GM21390 (cell line): ENCODE measurements at regions not wholly inside any gene's neighbourhood (a gene's known extent, or its start where the extent isn't known, plus 50 kb on each side); places are given as distances from the start of the nearest gene placed in this dataset.
"Not testable (repeated sequence)": the region's sequence is repeated elsewhere in the genome, so short reads cannot be mapped to it uniquely, and the experiment has no call there.

Experiments
- ATAC-seq: cut with Tn5 transposase; IDR thresholded peaks from one replicate; pipeline ENCODE4 v1.9.1; 2021; ENCODE audit not compliant: unreplicated experiment

DNA sequence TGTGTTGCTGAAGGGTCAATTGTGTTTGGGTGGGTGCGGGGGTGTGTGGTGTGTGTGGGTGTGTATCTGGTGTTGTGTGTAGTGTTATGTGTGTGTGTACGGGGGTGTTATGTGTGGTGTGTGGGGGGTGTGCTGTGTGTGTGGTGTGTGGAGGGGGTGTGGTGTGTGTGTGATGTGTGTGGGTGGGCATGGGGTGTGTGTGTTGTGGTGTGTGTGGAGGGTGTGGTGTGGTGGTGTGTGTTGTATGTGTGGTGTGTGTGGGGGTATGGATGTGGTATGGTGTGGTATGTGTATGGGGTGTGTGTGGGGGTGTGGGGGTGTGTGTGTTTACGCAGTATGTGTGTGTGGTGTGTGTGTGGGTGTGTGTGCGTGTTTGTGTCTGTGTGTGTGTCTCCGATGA is 110.8 kb downstream of the ZNF22 start:
- no peak for ATAC-seq

DNA sequence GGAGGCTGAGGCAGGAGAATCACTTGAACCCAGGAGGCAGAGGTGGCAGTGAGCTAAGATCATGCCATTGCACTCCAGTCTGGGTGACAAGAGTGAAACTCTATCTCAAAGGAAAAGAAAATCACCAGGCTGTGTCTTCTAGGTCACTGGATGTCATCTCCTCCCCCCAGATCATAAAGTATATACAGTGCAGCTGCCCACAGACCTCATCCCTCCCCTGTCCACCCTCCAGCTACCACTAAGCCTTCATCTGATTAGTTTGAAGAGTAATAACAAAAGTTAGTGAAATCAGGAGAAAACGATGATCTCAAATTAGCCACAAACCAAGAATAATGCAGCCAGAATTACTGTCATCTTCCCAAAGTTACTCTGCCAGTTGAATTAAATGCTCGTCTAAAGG is 117.2 kb downstream of the ZNF22 start:
- ATAC-seq: not testable (repeated sequence)

- ATAC-seq: no peak
Observed at GRCh38 chr10:45118929-45119328, 118.2 kb downstream of the ZNF22 start.

GRCh38 chr10:45122180-45122860 is 121.6 kb downstream of the ZNF22 start:
- not testable (repeated sequence) for ATAC-seq

GRCh38 chr10:45135443-45136198 is 134.9 kb downstream of the ZNF22 start:
- ATAC-seq: no peak

- no peak for ATAC-seq
Observed at GRCh38 chr10:45136256-45136655, 135.5 kb downstream of the ZNF22 start.

- no peak for ATAC-seq
Observed at GRCh38 chr10:45144326-45145070, 143.8 kb downstream of the ZNF22 start.

DNA sequence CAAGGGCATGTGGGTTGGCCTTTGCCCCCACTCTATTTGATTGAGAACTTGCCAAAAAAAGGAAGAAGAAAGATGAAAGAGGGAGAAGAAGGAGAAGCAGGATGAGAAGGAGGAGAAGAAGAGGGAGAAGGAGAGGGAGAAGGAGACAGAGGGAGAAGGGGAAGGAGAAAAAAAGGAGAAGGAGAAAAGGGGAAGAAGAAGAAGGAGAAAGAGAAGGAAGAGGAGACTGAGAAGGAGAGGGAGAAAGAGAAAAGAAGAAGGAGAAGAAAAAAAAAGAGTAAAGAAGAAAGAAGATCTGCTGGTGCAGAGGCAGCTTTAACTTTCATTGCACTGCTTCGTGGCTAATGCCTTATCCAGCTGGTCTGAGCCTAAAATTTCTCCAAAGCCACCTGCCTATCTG is 144.4 kb downstream of the ZNF22 start:
- not testable (repeated sequence) for ATAC-seq

- no peak for ATAC-seq
Observed at GRCh38 chr10:45147000-45147399, 146.3 kb downstream of the ZNF22 start.

GRCh38 chr10:45150997-45151396 is 150.3 kb downstream of the ZNF22 start:
- ATAC-seq: no peak

DNA sequence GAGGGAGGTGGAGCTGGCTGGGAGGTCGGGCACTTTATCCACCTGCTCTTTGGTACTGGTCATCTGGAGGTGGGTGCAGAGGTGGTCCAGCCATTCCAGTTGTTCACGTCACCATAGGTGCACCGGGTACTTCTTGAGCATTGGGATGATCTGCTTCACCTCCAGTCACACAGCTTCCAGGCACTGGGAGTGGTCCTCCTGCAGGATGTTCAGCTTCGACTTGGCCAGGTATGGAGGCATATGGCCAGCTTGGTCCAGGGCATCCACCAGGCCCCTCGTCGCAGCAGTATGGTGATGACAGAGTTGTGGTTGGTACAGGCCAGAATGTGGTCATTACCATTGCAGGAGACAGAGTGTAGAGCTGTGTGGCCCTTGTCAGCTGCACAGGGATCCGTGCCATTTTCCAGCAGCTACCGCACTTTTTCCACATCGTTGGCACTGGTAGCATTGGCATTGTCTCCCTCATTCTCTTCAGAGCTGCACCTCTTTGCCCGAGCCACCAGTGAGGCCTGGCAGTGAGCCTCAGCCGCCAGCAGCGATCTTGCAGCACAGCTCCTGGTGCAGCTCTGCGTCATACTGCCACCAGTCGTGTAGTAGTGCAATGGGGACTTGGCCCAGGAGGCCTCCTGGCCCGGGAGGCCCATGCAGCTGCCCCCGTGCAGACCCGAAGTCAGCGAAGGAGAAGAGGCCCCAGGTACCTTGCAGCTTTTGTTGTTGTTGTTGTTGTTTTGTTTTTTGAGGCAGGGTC is 150.9 kb downstream of the ZNF22 start:
- no peak for ATAC-seq

DNA sequence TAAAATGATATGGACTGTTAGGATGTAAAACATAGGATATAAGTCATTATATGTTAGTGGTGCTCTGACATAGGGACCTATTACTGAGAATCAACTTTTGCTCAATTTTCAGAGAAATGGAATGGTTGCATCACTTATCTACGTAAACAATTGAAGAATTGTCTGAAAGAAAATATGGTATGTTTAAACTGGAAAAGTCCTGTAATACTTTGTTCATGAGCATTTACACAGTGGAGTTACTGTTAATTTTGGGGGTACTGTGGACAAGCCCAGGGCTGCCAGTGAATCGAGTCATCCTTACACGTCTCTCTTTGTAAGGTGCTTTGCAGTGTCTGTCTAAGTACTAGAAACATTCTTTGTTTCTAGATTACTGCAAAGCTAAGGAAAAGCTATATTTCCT is 152.0 kb downstream of the ZNF22 start:
- no peak for ATAC-seq

GRCh38 chr10:45154502-45154901 is 153.8 kb downstream of the ZNF22 start:
- no peak for ATAC-seq

GRCh38 chr10:45155784-45156183 is 155.1 kb downstream of the ZNF22 start:
- ATAC-seq: no peak

GRCh38 chr10:45160271-45160670 is 155.1 kb downstream of the OR13A1 start:
- no peak for ATAC-seq

- ATAC-seq: no peak
Observed at GRCh38 chr10:45163315-45163975, 152.0 kb downstream of the OR13A1 start.

DNA sequence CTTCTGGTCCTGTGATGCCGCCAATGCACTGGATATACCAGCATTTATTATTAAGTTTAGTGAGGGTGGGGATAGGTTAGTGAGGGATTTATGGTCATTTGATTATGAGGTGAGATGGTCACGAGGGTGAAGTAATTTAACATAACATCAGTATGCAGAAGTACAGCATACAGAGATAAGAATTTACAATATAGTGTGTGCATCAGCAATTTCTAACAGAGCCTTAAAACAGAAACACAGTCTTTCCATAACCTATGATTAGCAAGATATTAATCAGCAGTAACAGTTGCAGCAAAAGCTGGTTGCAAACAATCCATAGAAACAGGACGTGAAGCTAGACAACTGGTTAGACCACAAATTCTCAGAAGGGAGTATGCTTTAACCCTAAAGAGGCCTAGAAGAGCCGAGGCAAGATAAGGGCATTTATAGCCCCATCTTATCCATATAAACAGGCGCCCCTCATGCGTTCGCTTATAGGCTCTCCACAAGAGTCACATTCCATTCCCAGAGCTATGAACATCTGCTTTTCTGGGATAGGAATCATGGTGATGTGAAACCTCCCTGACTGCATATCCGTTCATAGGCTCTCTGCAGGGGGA is 139.8 kb downstream of the OR13A1 start:
- ATAC-seq: not testable (repeated sequence)

DNA sequence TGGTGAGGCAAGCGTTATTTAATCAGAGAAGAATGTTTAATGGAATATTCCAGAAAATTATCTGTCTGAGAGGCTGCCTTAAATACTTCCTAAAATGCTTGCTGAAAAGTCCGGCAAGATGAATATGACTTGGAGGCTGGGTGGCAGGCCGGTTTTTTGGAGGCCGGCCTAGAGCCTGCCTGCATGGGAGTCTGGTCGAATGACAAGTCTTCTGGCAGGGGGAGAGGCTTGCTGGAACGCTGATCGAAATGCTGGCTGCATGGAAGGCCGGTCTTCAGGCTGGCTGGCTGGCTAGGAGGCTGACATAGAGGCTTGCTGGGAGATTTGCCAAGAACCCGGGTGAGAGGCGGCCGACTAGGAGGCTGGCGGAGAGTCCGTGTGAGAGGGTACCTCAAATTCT is 135.7 kb downstream of the OR13A1 start:
- no peak for ATAC-seq

- ATAC-seq: no peak
Observed at GRCh38 chr10:45180507-45180906, 134.9 kb downstream of the OR13A1 start.
